ENCODE measurements at regions not wholly inside any gene's neighbourhood (a gene's known extent, or its start where the extent isn't known, plus 50 kb on each side); places are given as distances from the start of the nearest gene placed in this dataset.

DNA sequence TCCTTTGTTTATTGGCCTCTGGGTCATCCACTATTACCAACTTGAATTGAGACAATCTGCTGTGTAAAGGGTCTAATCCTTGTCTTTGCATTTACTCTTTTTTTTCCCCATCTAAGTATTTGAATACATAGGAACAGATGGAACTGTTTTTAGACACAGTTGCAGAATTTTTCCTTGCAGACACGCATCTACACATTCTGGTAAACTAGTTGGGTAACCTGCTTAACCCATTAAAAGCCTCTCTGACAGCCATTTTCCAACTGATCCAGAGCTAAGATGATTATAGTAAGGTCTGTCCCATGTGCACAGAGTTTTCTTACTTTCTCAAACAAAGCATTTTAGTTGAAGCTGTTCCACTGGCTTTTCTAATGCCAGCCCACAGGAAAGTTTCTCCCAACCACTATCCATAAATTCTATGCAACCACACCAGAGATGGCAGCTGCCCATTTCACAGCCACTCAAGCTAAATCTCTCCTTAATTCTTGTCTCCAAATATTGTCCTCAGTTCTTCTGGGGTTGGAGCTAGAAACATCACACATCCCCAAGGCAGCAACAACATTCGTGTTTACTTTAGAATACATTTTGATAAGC, 492.1 kb downstream of the MAFB start:
- no peak for DNase-seq (ENCODE audit: insufficient read length, low spot score)
- no peak for FAIRE-seq
- TF ChIP-seq, protein P1, sequence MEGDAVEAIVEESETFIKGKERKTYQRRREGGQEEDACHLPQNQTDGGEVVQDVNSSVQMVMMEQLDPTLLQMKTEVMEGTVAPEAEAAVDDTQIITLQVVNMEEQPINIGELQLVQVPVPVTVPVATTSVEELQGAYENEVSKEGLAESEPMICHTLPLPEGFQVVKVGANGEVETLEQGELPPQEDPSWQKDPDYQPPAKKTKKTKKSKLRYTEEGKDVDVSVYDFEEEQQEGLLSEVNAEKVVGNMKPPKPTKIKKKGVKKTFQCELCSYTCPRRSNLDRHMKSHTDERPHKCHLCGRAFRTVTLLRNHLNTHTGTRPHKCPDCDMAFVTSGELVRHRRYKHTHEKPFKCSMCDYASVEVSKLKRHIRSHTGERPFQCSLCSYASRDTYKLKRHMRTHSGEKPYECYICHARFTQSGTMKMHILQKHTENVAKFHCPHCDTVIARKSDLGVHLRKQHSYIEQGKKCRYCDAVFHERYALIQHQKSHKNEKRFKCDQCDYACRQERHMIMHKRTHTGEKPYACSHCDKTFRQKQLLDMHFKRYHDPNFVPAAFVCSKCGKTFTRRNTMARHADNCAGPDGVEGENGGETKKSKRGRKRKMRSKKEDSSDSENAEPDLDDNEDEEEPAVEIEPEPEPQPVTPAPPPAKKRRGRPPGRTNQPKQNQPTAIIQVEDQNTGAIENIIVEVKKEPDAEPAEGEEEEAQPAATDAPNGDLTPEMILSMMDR (IDR thresholded peaks at IDR 0.05; ENCODE audit: insufficient read depth, missing control alignments), result no peak

DNA sequence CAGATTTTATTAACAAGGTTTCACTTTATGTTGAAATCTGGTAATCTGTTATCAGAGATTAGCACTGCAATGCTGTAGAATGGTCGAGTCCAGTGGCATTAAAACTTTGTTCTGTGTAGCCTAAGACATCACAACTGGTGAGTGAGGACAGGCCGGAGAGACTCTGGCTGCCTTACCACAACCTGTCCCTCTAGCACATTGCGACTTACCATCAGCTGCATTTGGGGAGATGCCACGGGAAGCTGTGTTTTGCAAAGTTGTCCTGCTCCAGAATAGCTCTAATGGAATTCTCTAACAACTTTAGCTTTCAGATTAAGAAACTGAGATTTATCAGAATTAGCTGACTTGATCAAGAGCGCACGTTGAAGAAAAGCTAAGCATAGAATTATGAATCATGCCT, 493.3 kb downstream of the MAFB start:
- DNase-seq (ENCODE audit: insufficient read length, low spot score) (no peak), FAIRE-seq (no peak)
- TF ChIP-seq, protein P1 (IDR thresholded peaks at IDR 0.05; ENCODE audit: insufficient read depth, missing control alignments), result no peak

DNA sequence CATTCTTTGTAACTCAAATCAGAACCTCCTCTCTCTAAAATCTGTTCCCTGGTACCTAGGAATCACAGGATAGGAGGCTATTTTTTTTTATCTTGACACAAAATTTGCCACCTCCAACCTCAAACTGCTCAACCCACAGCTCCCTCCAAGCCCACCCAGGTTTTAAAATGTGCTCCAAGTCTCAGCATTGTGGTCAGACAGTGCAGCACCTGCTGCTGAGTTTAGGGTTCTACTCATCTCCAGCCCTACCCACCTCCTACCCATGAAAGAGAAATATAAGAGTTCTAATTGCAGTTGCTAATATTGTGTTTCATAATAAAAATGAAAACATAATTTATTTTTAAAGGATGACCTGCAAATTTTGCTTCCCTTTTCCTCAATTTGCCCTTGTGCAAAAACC, 496.5 kb downstream of the MAFB start:
- TF ChIP-seq, protein P1 (IDR thresholded peaks at IDR 0.05; ENCODE audit: insufficient read depth, missing control alignments), result no peak
- DNase-seq (ENCODE audit: insufficient read length, low spot score) (no peak), FAIRE-seq (no peak)

DNA sequence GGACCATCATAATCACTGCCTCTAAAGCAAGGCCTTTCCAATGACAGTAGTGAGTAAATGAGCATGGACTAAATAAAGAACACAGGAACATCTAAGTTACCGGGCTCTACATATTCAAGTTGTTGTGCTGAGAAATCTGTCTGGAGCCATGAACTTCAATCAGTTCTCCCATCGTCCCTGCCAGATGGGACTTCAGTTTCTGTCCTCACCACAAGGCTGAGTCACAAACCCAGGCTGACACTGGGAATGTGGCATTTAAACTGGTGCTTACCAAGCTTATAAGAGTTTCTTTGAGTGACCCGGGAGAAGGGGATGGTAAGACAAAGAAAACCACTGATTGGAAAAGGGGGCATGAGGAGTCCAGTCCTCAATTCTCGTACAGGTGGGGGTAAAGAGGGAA, 497.0 kb downstream of the MAFB start:
- FAIRE-seq (no peak), DNase-seq (ENCODE audit: insufficient read length, low spot score) (no peak)
- TF ChIP-seq, protein P1 (IDR thresholded peaks at IDR 0.05; ENCODE audit: insufficient read depth, missing control alignments), result no peak

DNA sequence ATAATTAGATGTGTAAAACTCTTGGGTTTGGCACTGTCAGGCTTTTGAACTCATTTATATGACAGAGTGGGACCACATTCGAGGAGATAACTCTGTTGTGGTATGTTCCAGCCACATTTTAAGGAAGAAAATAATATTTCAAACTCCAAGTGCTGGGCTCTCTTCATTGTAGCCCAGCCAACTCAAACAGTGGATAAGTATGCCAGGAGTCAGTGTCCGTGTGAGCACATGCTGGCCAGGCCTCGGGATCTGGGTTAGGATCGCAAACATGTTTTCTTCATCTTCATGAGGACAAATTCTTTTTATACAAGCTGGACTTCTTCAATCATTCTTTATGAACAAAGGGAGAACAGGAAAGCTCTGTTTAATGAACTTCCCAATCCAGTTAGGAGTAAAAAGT, 497.5 kb downstream of the MAFB start:
- FAIRE-seq, result no peak
- no peak for DNase-seq (ENCODE audit: insufficient read length, low spot score)
- TF ChIP-seq, protein P1 (IDR thresholded peaks at IDR 0.05; ENCODE audit: insufficient read depth, missing control alignments), result no peak

DNA sequence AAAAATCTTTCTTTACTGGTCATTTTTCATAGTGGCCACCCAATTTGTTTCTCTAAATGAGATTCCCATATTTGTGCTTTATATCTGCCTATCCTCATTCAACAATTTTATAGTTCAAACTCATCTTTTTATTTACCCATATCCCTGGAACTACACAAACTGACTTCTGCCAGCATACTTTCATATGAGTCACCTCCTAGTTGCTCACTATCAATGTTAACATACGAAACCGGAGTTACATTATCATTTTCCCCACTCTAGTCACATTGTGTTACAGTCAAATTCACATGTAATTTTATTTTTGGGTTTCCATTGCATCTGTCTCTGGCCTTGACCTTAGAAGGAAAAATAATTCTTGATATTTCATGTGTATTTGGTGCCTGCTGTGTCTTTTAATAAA, 499.4 kb downstream of the MAFB start:
- no peak for DNase-seq (ENCODE audit: insufficient read length, low spot score)
- TF ChIP-seq, protein P1 (IDR thresholded peaks at IDR 0.05; ENCODE audit: insufficient read depth, missing control alignments), result no peak
- FAIRE-seq, result no peak

DNA sequence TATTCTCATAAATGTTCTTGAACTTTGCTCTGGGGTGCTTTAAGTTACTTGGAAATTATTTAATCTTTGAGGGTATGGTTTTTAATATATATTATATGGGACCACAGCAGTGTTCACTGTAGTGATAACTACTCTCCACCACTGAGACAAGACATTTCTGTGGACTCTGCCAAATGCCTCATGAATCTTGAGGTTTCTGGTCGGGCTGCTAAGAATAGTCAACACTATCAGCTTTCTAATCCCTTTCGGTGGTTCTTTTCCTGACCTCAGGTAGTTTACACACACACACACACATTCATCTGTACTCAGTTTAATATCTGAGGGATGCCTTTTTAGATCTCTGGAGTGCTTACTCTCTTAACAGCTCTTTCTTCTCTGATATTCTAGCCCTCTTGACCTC, 500.7 kb downstream of the MAFB start:
- no peak for DNase-seq (ENCODE audit: insufficient read length, low spot score)
- TF ChIP-seq, protein P1 (IDR thresholded peaks at IDR 0.05; ENCODE audit: insufficient read depth, missing control alignments), result no peak
- no peak for FAIRE-seq

Measured in D721Med (cell line).